ENCODE measurements at regions not wholly inside any gene's neighbourhood (a gene's known extent, or its start where the extent isn't known, plus 50 kb on each side); places are given as distances from the start of the nearest gene placed in this dataset.
"Not testable (repeated sequence)": the region's sequence is repeated elsewhere in the genome, so short reads cannot be mapped to it uniquely, and the experiment has no call there.

DNA sequence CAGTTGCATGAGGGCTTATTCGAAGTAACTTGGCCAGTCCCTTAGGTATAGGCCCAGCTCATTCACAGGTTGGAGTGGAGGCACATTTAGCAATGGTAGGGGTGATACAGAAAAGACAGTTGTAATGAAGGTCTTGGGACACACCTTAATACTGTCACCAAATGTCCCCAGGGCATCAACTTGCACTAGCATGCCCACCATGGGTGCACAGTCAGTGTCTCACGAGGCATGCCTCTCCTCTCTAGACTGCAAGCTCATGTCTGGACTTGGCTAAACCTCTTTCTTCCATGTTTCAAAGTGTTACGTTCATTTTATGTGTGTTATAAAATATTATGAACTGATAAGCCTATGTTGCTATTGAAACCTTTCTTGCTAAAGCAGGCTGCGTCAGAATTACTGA lies 124.0 kb upstream of the ECI2 start:
- TF ChIP-seq, protein P1, sequence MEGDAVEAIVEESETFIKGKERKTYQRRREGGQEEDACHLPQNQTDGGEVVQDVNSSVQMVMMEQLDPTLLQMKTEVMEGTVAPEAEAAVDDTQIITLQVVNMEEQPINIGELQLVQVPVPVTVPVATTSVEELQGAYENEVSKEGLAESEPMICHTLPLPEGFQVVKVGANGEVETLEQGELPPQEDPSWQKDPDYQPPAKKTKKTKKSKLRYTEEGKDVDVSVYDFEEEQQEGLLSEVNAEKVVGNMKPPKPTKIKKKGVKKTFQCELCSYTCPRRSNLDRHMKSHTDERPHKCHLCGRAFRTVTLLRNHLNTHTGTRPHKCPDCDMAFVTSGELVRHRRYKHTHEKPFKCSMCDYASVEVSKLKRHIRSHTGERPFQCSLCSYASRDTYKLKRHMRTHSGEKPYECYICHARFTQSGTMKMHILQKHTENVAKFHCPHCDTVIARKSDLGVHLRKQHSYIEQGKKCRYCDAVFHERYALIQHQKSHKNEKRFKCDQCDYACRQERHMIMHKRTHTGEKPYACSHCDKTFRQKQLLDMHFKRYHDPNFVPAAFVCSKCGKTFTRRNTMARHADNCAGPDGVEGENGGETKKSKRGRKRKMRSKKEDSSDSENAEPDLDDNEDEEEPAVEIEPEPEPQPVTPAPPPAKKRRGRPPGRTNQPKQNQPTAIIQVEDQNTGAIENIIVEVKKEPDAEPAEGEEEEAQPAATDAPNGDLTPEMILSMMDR (IDR thresholded peaks at IDR 0.05; ENCODE audit: poor library complexity, severe bottlenecking) = no peak
- Histone ChIP-seq H3K27me3 (ENCODE audit: insufficient read depth, poor library complexity, severe bottlenecking) (no peaks in the 10 kb centered on the region), H3K4me1 (ENCODE audit: insufficient read depth, poor library complexity, severe bottlenecking) (no peaks in the 10 kb centered on the region), H3K4me3 (ENCODE audit: severe bottlenecking) (no peak overlapping the region), H3K36me3 (ENCODE audit: low read depth) (no peaks in the 10 kb centered on the region), H3K27ac (ENCODE audit: poor library complexity, severe bottlenecking) (no peak overlapping the region), H3K9me3 (ENCODE audit: severe bottlenecking) (no peaks in the 10 kb centered on the region)
- no peak for DNase-seq (ENCODE audit: low spot score)
- no peak for ATAC-seq (ENCODE audit: low read depth)

DNA sequence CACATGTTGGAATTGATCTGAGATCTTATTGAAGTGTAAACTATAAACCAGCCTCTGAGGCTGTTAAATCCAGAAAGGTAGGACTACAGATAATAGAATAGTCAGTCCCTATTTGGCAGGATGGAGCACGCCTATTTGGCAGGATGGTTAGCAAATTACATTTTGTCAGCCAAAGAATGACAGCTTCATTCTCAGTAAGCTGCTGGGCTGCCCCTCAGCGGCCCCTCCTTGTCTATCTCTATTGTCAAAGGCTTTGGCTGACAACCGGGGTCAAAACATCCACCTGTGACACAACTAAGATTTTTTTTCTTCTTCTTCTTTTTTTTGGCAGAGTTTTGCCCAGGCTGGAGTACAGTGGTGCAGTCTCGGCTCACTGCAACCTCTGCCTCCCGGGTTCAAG lies 123.4 kb upstream of the ECI2 start:
- no peaks in the 10 kb centered on the region for H3K4me1 ChIP-seq (ENCODE audit: insufficient read depth, poor library complexity, severe bottlenecking)
- H3K9me3 ChIP-seq (ENCODE audit: severe bottlenecking) = no peaks in the 10 kb centered on the region
- no peak for DNase-seq (ENCODE audit: low spot score)
- H3K4me3 ChIP-seq (ENCODE audit: severe bottlenecking) = no peak overlapping the region
- ATAC-seq (ENCODE audit: low read depth) = no peak
- no peaks in the 10 kb centered on the region for H3K36me3 ChIP-seq (ENCODE audit: low read depth)
- TF ChIP-seq, protein P1 (IDR thresholded peaks at IDR 0.05; ENCODE audit: poor library complexity, severe bottlenecking) = no peak
- H3K27me3 ChIP-seq (ENCODE audit: insufficient read depth, poor library complexity, severe bottlenecking) = no peaks in the 10 kb centered on the region
- H3K27ac ChIP-seq (ENCODE audit: poor library complexity, severe bottlenecking) = no peak overlapping the region

DNA sequence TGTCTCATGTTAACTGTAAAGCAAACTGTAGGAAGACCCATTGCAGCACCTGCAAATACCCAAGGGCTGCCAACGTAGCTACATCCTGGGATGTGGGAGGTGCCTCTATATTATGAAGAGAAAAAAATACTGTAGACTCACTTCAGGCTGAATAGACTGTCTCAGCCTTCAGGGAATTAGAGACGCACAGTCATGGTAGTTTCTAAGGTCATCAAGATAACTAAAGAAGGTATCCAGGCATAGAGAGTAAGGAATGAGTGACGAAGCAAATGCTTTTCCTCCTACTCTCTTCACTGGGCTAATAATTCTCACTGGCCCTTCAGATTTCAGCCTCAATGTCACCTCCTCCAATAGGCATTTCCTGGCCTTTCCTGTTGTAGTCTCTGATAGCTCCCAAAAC lies 121.6 kb upstream of the ECI2 start:
- TF ChIP-seq, protein P1 (IDR thresholded peaks at IDR 0.05; ENCODE audit: poor library complexity, severe bottlenecking) = no peak
- Histone ChIP-seq H3K9me3 (ENCODE audit: severe bottlenecking) (no peaks in the 10 kb centered on the region), H3K4me3 (ENCODE audit: severe bottlenecking) (no peak overlapping the region), H3K27me3 (ENCODE audit: insufficient read depth, poor library complexity, severe bottlenecking) (no peaks in the 10 kb centered on the region), H3K27ac (ENCODE audit: poor library complexity, severe bottlenecking) (no peak overlapping the region), H3K4me1 (ENCODE audit: insufficient read depth, poor library complexity, severe bottlenecking) (no peaks in the 10 kb centered on the region), H3K36me3 (ENCODE audit: low read depth) (no peaks in the 10 kb centered on the region)
- no peak for DNase-seq (ENCODE audit: low spot score)
- ATAC-seq (ENCODE audit: low read depth) = no peak

DNA sequence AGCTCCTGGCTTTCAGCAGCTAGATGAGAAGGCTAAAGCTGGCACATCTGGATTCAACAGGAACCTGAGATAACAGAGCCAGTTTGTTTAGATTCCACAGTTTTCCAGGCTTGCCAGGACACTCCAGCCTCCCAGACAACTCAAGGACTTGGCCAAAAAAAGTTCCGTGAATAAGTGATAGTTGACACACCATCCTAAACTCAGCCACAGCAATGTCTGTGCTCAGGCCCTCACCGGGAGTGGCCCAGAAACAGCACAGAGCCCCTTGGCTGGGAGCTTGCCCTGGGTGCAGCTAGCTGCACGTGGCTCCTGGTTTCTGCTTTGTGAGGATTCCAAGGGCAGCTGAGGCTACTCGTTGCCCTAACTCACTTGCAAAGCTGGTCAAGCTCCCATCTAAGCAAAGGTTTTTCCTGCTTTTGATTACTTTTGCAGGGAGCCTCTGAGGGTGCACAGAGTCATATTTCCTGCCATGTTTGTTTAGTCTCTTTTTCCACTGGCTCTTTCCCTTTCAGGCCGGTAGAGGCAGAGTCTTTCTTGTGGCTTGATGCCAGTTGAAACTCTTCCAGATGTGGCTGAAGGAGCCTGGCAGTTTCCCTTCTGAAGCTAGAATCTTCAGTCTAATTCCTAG lies 118.3 kb upstream of the ECI2 start:
- Histone ChIP-seq H3K27me3 (ENCODE audit: insufficient read depth, poor library complexity, severe bottlenecking) (no peaks in the 10 kb centered on the region), H3K9me3 (ENCODE audit: severe bottlenecking) (no peaks in the 10 kb centered on the region), H3K27ac (ENCODE audit: poor library complexity, severe bottlenecking) (no peak overlapping the region), H3K4me3 (ENCODE audit: severe bottlenecking) (no peak overlapping the region), H3K4me1 (ENCODE audit: insufficient read depth, poor library complexity, severe bottlenecking) (no peaks in the 10 kb centered on the region), H3K36me3 (ENCODE audit: low read depth) (no peaks in the 10 kb centered on the region)
- ATAC-seq (ENCODE audit: low read depth) (peak; percentile 62), DNase-seq (ENCODE audit: low spot score) (no peak)
- TF ChIP-seq, protein P1 (IDR thresholded peaks at IDR 0.05; ENCODE audit: poor library complexity, severe bottlenecking) = peak; percentile 40

DNA sequence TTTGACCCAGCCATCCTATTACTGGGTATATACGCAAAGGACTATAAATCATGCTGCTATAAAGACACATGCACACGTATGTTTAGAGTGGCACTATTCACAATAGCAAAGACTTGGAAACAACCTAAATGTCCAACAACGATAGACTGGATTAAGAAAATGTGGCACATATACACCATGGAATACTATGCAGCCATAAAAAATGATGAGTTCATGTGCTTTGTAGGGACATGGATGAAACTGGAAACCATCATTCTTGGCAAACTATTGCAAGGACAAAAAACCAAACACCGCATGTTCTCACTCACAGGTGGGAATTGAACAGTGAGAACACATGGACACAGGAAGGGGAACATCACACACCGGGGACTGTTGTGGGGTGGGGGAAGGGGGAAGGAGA lies 117.1 kb upstream of the ECI2 start:
- H3K27ac ChIP-seq (ENCODE audit: poor library complexity, severe bottlenecking); DNase-seq (ENCODE audit: low spot score); H3K4me1 ChIP-seq (ENCODE audit: insufficient read depth, poor library complexity, severe bottlenecking); H3K36me3 ChIP-seq (ENCODE audit: low read depth); H3K4me3 ChIP-seq (ENCODE audit: severe bottlenecking); ATAC-seq (ENCODE audit: low read depth); H3K9me3 ChIP-seq (ENCODE audit: severe bottlenecking); H3K27me3 ChIP-seq (ENCODE audit: insufficient read depth, poor library complexity, severe bottlenecking): not testable (repeated sequence)

Data from RWPE2 (cell line).